ENCODE measurements at regions not wholly inside any gene's neighbourhood (a gene's known extent, or its start where the extent isn't known, plus 50 kb on each side); places are given as distances from the start of the nearest gene placed in this dataset.

- no peak overlapping the region for H3K4me2 ChIP-seq (ENCODE audit: insufficient read depth in 1 of 2, low read depth in 2 of 2, low read length in 2 of 2)
- H2BK15ac ChIP-seq (ENCODE audit: low read length) = no peak overlapping the region
- no peak overlapping the region for H3K9ac ChIP-seq (replicated peaks in 1 of 4; ENCODE audit: extremely low read depth in 1 of 4, low read depth in 3 of 4, low read length in 3 of 4)
- no peak overlapping the region for H4K91ac ChIP-seq (replicated peaks; ENCODE audit: insufficient read length, low read length)
- no peak overlapping the region for H3K4ac ChIP-seq (replicated peaks; ENCODE audit: insufficient read length, low read depth, low read length)
- H3K27ac ChIP-seq (ENCODE audit: low read depth, low read length) = no peak overlapping the region
- H4K5ac ChIP-seq (ENCODE audit: insufficient read length, low read depth, low read length) = no peak overlapping the region
- ChIA-PET POLR2A (ENCODE audit: partially characterized antibody) (no interaction called here), CTCF (ENCODE audit: partially characterized antibody) (interaction anchor here (1.3 to 1.5 kb wide), 2 partner anchors 15 to 106 kb away, joined by 3 read pairs; no protein-coding TSS in a partner anchor)
- H3K23me2 ChIP-seq (ENCODE audit: low read depth, low read length) = no peaks in the 10 kb centered on the region
- TF ChIP-seq JUND (IDR thresholded peaks at IDR 0.05; ENCODE audit: low read length) (0 out of 2 replicates have a peak, but pooled peaks have one; percentile 58), TEAD4 (IDR thresholded peaks at IDR 0.05; ENCODE audit: low read depth, low read length) (0 out of 2 replicates have a peak, but pooled peaks have one; percentile 23), BACH1 (IDR thresholded peaks at IDR 0.05; ENCODE audit: low read length) (no peak)
- no peaks in the 10 kb centered on the region for H3K79me2 ChIP-seq (ENCODE audit: control insufficient read depth in 1 of 2, insufficient read depth in 2 of 2, low read length in 2 of 2)
- peak overlapping the region; percentile 42; the same call in 1 of the 2 replicates for H3K18ac ChIP-seq (ENCODE audit: extremely low read depth, low read length)
- H3K4me1 ChIP-seq (replicated peaks in 1 of 4; ENCODE audit: control insufficient read depth in 3 of 4, insufficient read depth in 4 of 4, low read length in 3 of 4) = peaks cover 0 to 5% (median 1%) of the 10 kb centered on the region in 4 experiments; a peak in 2 of 7 replicates
- H2AK5ac ChIP-seq (ENCODE audit: low read depth, low read length) = no peak overlapping the region
- H2BK5ac ChIP-seq (ENCODE audit: low read depth, low read length) = no peak overlapping the region
- WGBS, 2 experiments (ENCODE audit: extremely low coverage in 1 of 2, insufficient coverage in 1 of 2, insufficient read length in 1 of 2, insufficient replicate concordance in 2 of 2, low coverage in 1 of 2, low lambda C conversion rate in 2 of 2, missing lambda C conversion rate in 1 of 2) = 71% methylated on average over 5 of the region's 5 CpGs; no CpG with 5 or more reads in 1 of the 2 experiments
- DNase-seq (ENCODE audit: low read depth in 1 of 2, low spot score in 2 of 2) (no peak), FAIRE-seq (no peak)
- H3K79me1 ChIP-seq (ENCODE audit: low read depth, low read length) = no peaks in the 10 kb centered on the region
- no peak overlapping the region for H3K14ac ChIP-seq (ENCODE audit: insufficient read length)
- H3K56ac ChIP-seq (replicated peaks; ENCODE audit: insufficient read length, low read depth, low read length) = no peak overlapping the region
- no peaks in the 10 kb centered on the region for H3K27me3 ChIP-seq (replicated peaks in 1 of 4; ENCODE audit: control insufficient read depth in 3 of 4, extremely low read depth in 1 of 4, insufficient read depth in 3 of 4, low read length in 3 of 4)
- H3K4me3 ChIP-seq (ENCODE audit: extremely low read depth in 1 of 4, insufficient read depth in 2 of 4, low read depth in 3 of 4, low read length in 4 of 4) = no peak overlapping the region
- H4K8ac ChIP-seq (ENCODE audit: extremely low read depth, insufficient read depth, low read length) = no peak overlapping the region
- H2BK12ac ChIP-seq (ENCODE audit: low read depth, low read length) = no peak overlapping the region
- H4K20me1 ChIP-seq (replicated peaks in 1 of 2; ENCODE audit: control insufficient read depth in 1 of 2, insufficient read depth in 2 of 2, low read length in 2 of 2) = no peaks in the 10 kb centered on the region
- H2BK120ac ChIP-seq (replicated peaks; ENCODE audit: low read depth, low read length) = no peak overlapping the region
- H3K36me3 ChIP-seq (ENCODE audit: control insufficient read depth in 2 of 4, insufficient read depth in 4 of 4, low read length in 3 of 4) = no peaks in the 10 kb centered on the region
- H2AFZ ChIP-seq (ENCODE audit: low read length) = peak overlapping the region; percentile 72; the same call in 1 of the 2 replicates
- no peak overlapping the region for H3K23ac ChIP-seq (ENCODE audit: insufficient read length)
- no peaks in the 10 kb centered on the region for H3K9me3 ChIP-seq (ENCODE audit: insufficient read depth in 2 of 2, low read depth in 1 of 2, low read length in 1 of 2)
- H2BK20ac ChIP-seq (ENCODE audit: low read length) = no peak overlapping the region
These were observed 252.1 kb downstream of the TSN start for GRCh38 chr2:122007577-122007976.
